HFF-Myc (cell line): ENCODE measurements at regions not wholly inside any gene's neighbourhood (a gene's known extent, or its start where the extent isn't known, plus 50 kb on each side); places are given as distances from the start of the nearest gene placed in this dataset.

ENCODE experiments used
- DNase-seq: peaks from one replicate; pipeline ENCODE4 v3.0.0-alpha.2; 2011; ENCODE audit warnings: low read depth; ENCODE audit errors: extremely low read depth
- H3K4me3 ChIP-seq: replicated peaks from 2 replicates; pipeline ENCODE4 v1.5.1; 2011; ENCODE audit warnings: low read depth, mild to moderate bottlenecking, control low read depth, low read length
- CTCF ChIP-seq: IDR thresholded peaks from 2 replicates; pipeline ENCODE4 v1.5.1; 2012; ENCODE audit warnings: mild to moderate bottlenecking, low read depth, low read length, control low read depth; ENCODE audit errors: missing control alignments

- H3K4me3 ChIP-seq = no peak overlapping the region
- TF ChIP-seq CTCF = no peak
- no peak for DNase-seq
Observed at GRCh38 chr7:124364283-124364682, 331.4 kb upstream of the TMEM229A start.

DNA sequence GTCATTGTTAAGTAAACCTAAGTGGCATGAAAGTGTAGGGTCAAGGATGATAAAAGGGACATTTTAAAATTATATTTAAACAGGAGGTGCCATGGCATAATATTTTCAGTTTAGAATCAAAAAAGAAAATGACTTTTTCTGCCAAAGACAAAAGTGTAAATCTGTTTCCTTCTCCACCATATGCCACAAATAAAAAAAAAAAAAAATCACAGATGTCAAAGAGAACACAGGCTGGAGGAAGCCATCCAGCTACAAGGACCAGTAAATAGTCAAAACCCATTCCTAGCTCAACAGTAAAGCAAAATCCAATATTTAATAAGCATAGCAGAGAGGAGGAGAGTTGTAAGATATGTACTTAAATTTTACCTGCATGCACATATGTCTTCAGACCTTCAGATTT lies 321.3 kb upstream of the TMEM229A start:
- H3K4me3 ChIP-seq = no peak overlapping the region
- no peak for TF ChIP-seq CTCF
- DNase-seq = no peak

- TF ChIP-seq CTCF = no peak
- H3K4me3 ChIP-seq = no peak overlapping the region
- no peak for DNase-seq
Observed at GRCh38 chr7:124351950-124352349, 319.1 kb upstream of the TMEM229A start.

- no peak for TF ChIP-seq CTCF
- no peak overlapping the region for H3K4me3 ChIP-seq
- DNase-seq = no peak
Observed at GRCh38 chr7:124349443-124349842, 316.6 kb upstream of the TMEM229A start.

DNA sequence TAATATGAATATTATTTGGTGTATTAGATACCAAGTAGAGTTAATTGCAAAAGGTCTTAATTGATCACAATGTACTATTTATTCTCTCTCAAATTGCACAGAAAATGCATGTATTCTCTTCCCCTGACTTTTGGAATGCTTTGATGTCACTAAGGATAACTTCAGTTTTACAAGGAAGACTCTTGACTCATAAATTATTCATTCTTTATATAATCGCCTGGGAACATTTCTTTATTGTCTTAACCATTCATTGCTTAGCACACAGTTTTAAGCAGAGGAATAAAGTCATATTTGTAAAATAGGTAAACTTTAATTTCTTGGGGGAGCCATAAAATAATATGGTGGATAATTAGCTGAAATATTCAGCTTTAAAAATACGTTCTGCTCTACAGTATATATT lies 306.0 kb upstream of the TMEM229A start:
- H3K4me3 ChIP-seq = no peak overlapping the region
- no peak for DNase-seq
- no peak for TF ChIP-seq CTCF

GRCh38 chr7:124330731-124331407 lies 298.0 kb upstream of the TMEM229A start:
- no peak for TF ChIP-seq CTCF
- H3K4me3 ChIP-seq = no peak overlapping the region
- DNase-seq = no peak

- no peak overlapping the region for H3K4me3 ChIP-seq
- no peak for TF ChIP-seq CTCF
- DNase-seq = no peak
Observed at GRCh38 chr7:124328774-124329173, 295.9 kb upstream of the TMEM229A start.
